B cell (primary cell): ENCODE measurements at regions not wholly inside any gene's neighbourhood (a gene's known extent, or its start where the extent isn't known, plus 50 kb on each side); places are given as distances from the start of the nearest gene placed in this dataset.

Source experiments
- ATAC-seq: fragments of 200-7000 bp; cut with Tn5 transposase; one replicate; pipeline ENCODE4 v1.10.0; 2021; ENCODE audit warnings: low read depth, mild to moderate bottlenecking, moderate number of reproducible peaks, moderate library complexity
- CTCF ChIA-PET: fragments of 350-600 bp; sonication (Branson Sonifier 250); formaldehyde crosslinking; loops from one replicate; lab custom pipeline; 2021; ENCODE audit warnings: antibody characterized with exemption, inconsistent platforms; lab: Charles Lee
- POLR2A ChIA-PET: fragments of 350-600 bp; sonication (Branson Sonifier 250); formaldehyde crosslinking; loops from one replicate; lab custom pipeline; 2021; ENCODE audit warnings: antibody characterized with exemption; lab: Charles Lee
- DNase-seq: peaks from one replicate; pipeline ENCODE4 v3.0.0; 2013
- H2AFZ ChIP-seq: 2 replicates; pipeline ENCODE4 v1.6.1; 2012; ENCODE audit warnings: mild to moderate bottlenecking, low read depth, low read length; ENCODE audit not compliant: insufficient read depth, poor library complexity, severe bottlenecking
- H3K27ac ChIP-seq, 2 donors: 1 replicate in 1 of 2; 2 replicates in 1 of 2; pipeline ENCODE4 v1.5.1; 2012 to 2013; ENCODE audit warnings: low read length in 2 of 2, mild to moderate bottlenecking in 2 of 2, moderate library complexity in 1 of 2
- H3K27me3 ChIP-seq, 4 experiments: fragments of 200-600 bp in 1 of 4; sonication (generic) in 1 of 4; replicated peaks in 1 of 4; 1 replicate in 2 of 4; 2 replicates in 2 of 4; pipeline versions ENCODE4 v1.6.1 to v1.7.0; 2013 to 2016; ENCODE audit warnings: low read length in 3 of 4, mild to moderate bottlenecking in 2 of 4, mixed read lengths in 1 of 4, moderate library complexity in 1 of 4; ENCODE audit not compliant: insufficient read depth in 4 of 4, control insufficient read depth in 3 of 4; ENCODE audit errors: control extremely low read depth in 1 of 4
- H3K36me3 ChIP-seq, 2 experiments: replicated peaks in 1 of 2; 1 replicate in 1 of 2; 2 replicates in 1 of 2; pipeline versions ENCODE4 v1.6.1 to v1.7.1; 2013; ENCODE audit warnings: low read length in 1 of 2; ENCODE audit not compliant: insufficient read depth in 2 of 2, control insufficient read depth in 1 of 2; ENCODE audit errors: control extremely low read depth in 1 of 2, extremely low read depth in 1 of 2
- H3K4me1 ChIP-seq, 2 donors: fragments of 200-600 bp in 1 of 2; sonication (generic) in 1 of 2; 1 replicate in 1 of 2; 2 replicates in 1 of 2; pipeline versions ENCODE4 v1.5.1 to v1.6.1; 2013 to 2017; ENCODE audit warnings: low read length in 2 of 2; ENCODE audit not compliant: control insufficient read depth in 2 of 2, insufficient read depth in 2 of 2
- H3K4me2 ChIP-seq: replicated peaks from 2 replicates; pipeline ENCODE3; 2012; ENCODE audit warnings: mild to moderate bottlenecking, low read depth, low read length; ENCODE audit not compliant: poor library complexity, severe bottlenecking
- H3K4me3 ChIP-seq, 5 experiments: fragments of 200-600 bp in 1 of 5; sonication (generic) in 1 of 5; 1 replicate in 3 of 5; 2 replicates in 2 of 5; pipeline versions ENCODE4 v1.5.1 to v1.7.0; 2011 to 2016; ENCODE audit warnings: low read length in 4 of 5, mild to moderate bottlenecking in 4 of 5, low read depth in 2 of 5, control low read depth in 1 of 5, moderate library complexity in 1 of 5; ENCODE audit not compliant: insufficient read depth in 1 of 5; ENCODE audit errors: control extremely low read depth in 1 of 5, extremely low read depth in 1 of 5
- H3K79me2 ChIP-seq: fragments of 200-600 bp; sonication (generic); one replicate; pipeline ENCODE4 v1.6.0; 2016; ENCODE audit warnings: low read length; ENCODE audit not compliant: control insufficient read depth, insufficient read depth
- H3K9ac ChIP-seq: fragments of 200-600 bp; sonication (generic); 2 replicates; pipeline ENCODE4 v1.6.1; 2017; ENCODE audit warnings: mild to moderate bottlenecking, low read length, moderate library complexity
- H3K9me3 ChIP-seq, 3 donors: one replicate each; pipeline versions ENCODE4 v1.6.1 to v1.7.1; 2013; ENCODE audit warnings: low read length in 2 of 3; ENCODE audit not compliant: control insufficient read depth in 2 of 3, insufficient read depth in 1 of 3; ENCODE audit errors: control extremely low read depth in 1 of 3
- H4K20me1 ChIP-seq: 2 replicates; pipeline ENCODE4 v1.6.0; 2012; ENCODE audit warnings: mild to moderate bottlenecking, low read length; ENCODE audit not compliant: insufficient read depth, control insufficient read depth, poor library complexity, severe bottlenecking
- H3K27ac Mint-ChIP-seq: one replicate; pipeline ENCODE4 v1.8.0; 2021; ENCODE audit warnings: mixed read lengths
- H3K27me3 Mint-ChIP-seq: one replicate; pipeline ENCODE4 v1.8.0; 2021; ENCODE audit warnings: mixed read lengths
- H3K4me1 Mint-ChIP-seq: one replicate; pipeline ENCODE4 v1.8.0; 2021; ENCODE audit warnings: mixed read lengths
- H3K4me3 Mint-ChIP-seq: one replicate; pipeline ENCODE4 v1.8.0; 2021; ENCODE audit warnings: mixed read lengths
- H3K9me3 Mint-ChIP-seq: one replicate; pipeline ENCODE4 v1.8.0; 2022; ENCODE audit warnings: mixed read lengths; ENCODE audit not compliant: insufficient read depth
- CTCF ChIP-seq: fragments of 200-600 bp; IDR thresholded peaks from one replicate; pipeline ENCODE4 v1.8.0; 2022; ENCODE audit warnings: antibody characterized with exemption, mild to moderate bottlenecking
- EZH2 ChIP-seq: IDR thresholded peaks from 2 replicates; pipeline ENCODE4 v1.6.1; 2012; ENCODE audit warnings: borderline replicate concordance, low read depth, mild to moderate bottlenecking, moderate library complexity, low read length; ENCODE audit not compliant: insufficient read depth, poor library complexity, severe bottlenecking
- WGBS: methylation state at CpG from one replicate; pipeline ENCODE4 v1.1.5; 2013; ENCODE audit warnings: missing lambda C conversion rate; ENCODE audit not compliant: insufficient coverage; 5-methylcytosine and 5-hydroxymethylcytosine counted together
- intact Hi-C: fragments of 100-400 bp; cut with micrococcal nuclease; formaldehyde crosslinking; loops from one replicate; pipeline ENCODE4 v1.10.0; 2022

- Histone ChIP-seq H3K79me2 (no peaks in the 10 kb centered on the region), H3K4me2 (no peak overlapping the region), H3K27me3 (peaks cover 0 to 4% (median 0%) of the 10 kb centered on the region in 4 experiments), H3K9me3 (peaks cover 0 to 9% (median 6%) of the 10 kb centered on the region in 3 donors), H2AFZ (no peak overlapping the region), H3K27ac (no peak overlapping the region), H3K36me3 (no peaks in the 10 kb centered on the region), H3K4me1 (no peaks in the 10 kb centered on the region), H4K20me1 (no peaks in the 10 kb centered on the region), H3K9ac (no peak overlapping the region), H3K4me3 (no peak overlapping the region)
- intact Hi-C loops: no loop called here
- Mint-ChIP-seq H3K27ac (no peak overlapping the region), H3K4me3 (no peak overlapping the region), H3K4me1 (no peaks in the 10 kb centered on the region), H3K27me3 (peaks cover 10% of the 10 kb centered on the region), H3K9me3 (peaks cover 3% of the 10 kb centered on the region)
- ATAC-seq: no peak
- no peak for TF ChIP-seq EZH2
- TF ChIP-seq CTCF: no peak
- CTCF ChIA-PET: no interaction called here
- DNase-seq: no peak
- POLR2A ChIA-PET: no interaction called here
- no CpG with 5 or more reads among the region's 2 CpGs for WGBS
These were observed 230.8 kb upstream of the CST7 start for GRCh38 chr20:24718277-24718676.

GRCh38 chr20:24718696-24719095 is 230.4 kb upstream of the CST7 start:
- intact Hi-C loops: no loop called here
- Histone ChIP-seq H3K79me2 (no peaks in the 10 kb centered on the region), H3K36me3 (no peaks in the 10 kb centered on the region), H3K27me3 (peaks cover 0 to 4% (median 0%) of the 10 kb centered on the region in 4 experiments), H3K9me3 (peaks cover 0 to 9% (median 6%) of the 10 kb centered on the region in 3 donors), H4K20me1 (no peaks in the 10 kb centered on the region), H3K4me3 (no peak overlapping the region), H3K4me2 (no peak overlapping the region), H2AFZ (no peak overlapping the region), H3K9ac (no peak overlapping the region), H3K27ac (no peak overlapping the region), H3K4me1 (no peaks in the 10 kb centered on the region)
- DNase-seq: no peak
- Mint-ChIP-seq H3K4me3 (no peak overlapping the region), H3K9me3 (no peaks in the 10 kb centered on the region), H3K27me3 (peaks cover 11% of the 10 kb centered on the region), H3K27ac (no peak overlapping the region), H3K4me1 (peaks cover 1% of the 10 kb centered on the region)
- 100% methylated on average over 1 of the region's 1 CpG for WGBS
- no peak for ATAC-seq
- TF ChIP-seq CTCF: no peak
- TF ChIP-seq EZH2: no peak
- CTCF ChIA-PET: no interaction called here
- POLR2A ChIA-PET: no interaction called here
